HepG2 (cell line): ENCODE measurements at regions not wholly inside any gene's neighbourhood (a gene's known extent, or its start where the extent isn't known, plus 50 kb on each side); places are given as distances from the start of the nearest gene placed in this dataset.

Source experiments
- ATAC-seq: fragments of 200-7000 bp; cut with Tn5 transposase; 3 replicates; pipeline ENCODE4 v1.9.1; 2020; ENCODE audit warnings: mild to moderate bottlenecking, moderate library complexity
- BruUV-seq: library from RNA; stranded (reverse); fragments of 400-500 nt; replicated peaks from 2 replicates; lab custom pipeline; 2021; lab: Mats Ljungman, UMichigan
- CTCF ChIA-PET: fragments of 300-600 bp; formaldehyde crosslinking; extraction: SDS; loops from one replicate; lab custom pipeline; 2021; ENCODE audit warnings: low total read pairs, inconsistent platforms, low intra/inter-chr PET ratio; lab: Yijun Ruan, JAX
- POLR2A ChIA-PET: fragments of 350-600 bp; sonication (Branson Sonifier 250); formaldehyde crosslinking; loops from one replicate; lab custom pipeline; 2020; ENCODE audit warnings: antibody characterized with exemption, inconsistent platforms; lab: Yijun Ruan, JAX
- DNase-seq: peaks from one replicate; pipeline ENCODE4 v3.0.0-alpha.2; 2015; ENCODE audit warnings: low spot score
- FAIRE-seq: peaks from 3 replicates; lab custom pipeline; 2011; peaks lifted over from hg19 to GRCh38; lab: Jason Lieb, UNC
- H2AFZ ChIP-seq: one replicate; pipeline ENCODE4 v1.6.1; 2011; ENCODE audit warnings: low read length, inconsistent platforms
- H3K27ac ChIP-seq: fragments of 300-600 bp; 3 replicates; pipeline ENCODE4 v1.8.0; 2011; ENCODE audit warnings: mixed run types, mild to moderate bottlenecking, mixed read lengths, low read length, inconsistent platforms; ENCODE audit not compliant: insufficient read depth; ENCODE audit errors: extremely low read length
- H3K27me3 ChIP-seq, 2 experiments: fragments of 200-600 bp in 1 of 2; 2 replicates in 1 of 2; 3 replicates in 1 of 2; pipeline versions ENCODE4 v1.6.0 to v1.8.0; 2011; ENCODE audit warnings: low read length in 2 of 2, mild to moderate bottlenecking in 2 of 2, moderate library complexity in 2 of 2, inconsistent platforms in 1 of 2; ENCODE audit not compliant: insufficient read depth in 2 of 2, control insufficient read depth in 1 of 2
- H3K36me3 ChIP-seq, 2 experiments: fragments of 200-600 bp in 1 of 2; replicated peaks in 1 of 2; 2 replicates in 1 of 2; 3 replicates in 1 of 2; pipeline versions ENCODE4 v1.5.1 to v1.8.0; 2011; ENCODE audit warnings: low read length in 2 of 2, inconsistent platforms in 1 of 2; ENCODE audit not compliant: insufficient read depth in 2 of 2, control insufficient read depth in 1 of 2
- H3K4me1 ChIP-seq: 2 replicates; pipeline ENCODE4 v1.5.1; 2012; ENCODE audit warnings: low read length, inconsistent platforms; ENCODE audit not compliant: insufficient read depth
- H3K4me2 ChIP-seq: 2 replicates; pipeline ENCODE4 v1.6.0; 2011; ENCODE audit warnings: low read depth, low read length, inconsistent platforms
- H3K4me3 ChIP-seq, 3 experiments: fragments of 200-600 bp in 1 of 3; sonication (generic), shearing (Covaris generic) in 1 of 3; replicated peaks in 1 of 3; 2 replicates each; pipeline ENCODE4 v1.5.1; 2011 to 2016; ENCODE audit warnings: low read length in 3 of 3, inconsistent platforms in 2 of 3, low read depth in 2 of 3, mild to moderate bottlenecking in 2 of 3, control low read depth in 1 of 3, mixed read lengths in 1 of 3; ENCODE audit not compliant: insufficient read depth in 1 of 3
- H3K79me2 ChIP-seq: one replicate; pipeline ENCODE4 v1.6.1; 2011; ENCODE audit warnings: low read length, inconsistent platforms; ENCODE audit not compliant: insufficient read depth
- H3K9ac ChIP-seq: 2 replicates; pipeline ENCODE4 v1.6.0; 2011; ENCODE audit warnings: mild to moderate bottlenecking, low read depth, low read length, inconsistent platforms; ENCODE audit not compliant: insufficient read depth
- H3K9me3 ChIP-seq: 2 replicates; pipeline ENCODE4 v1.5.1; 2012; ENCODE audit warnings: mild to moderate bottlenecking, low read length
- H4K20me1 ChIP-seq: 2 replicates; pipeline ENCODE4 v1.6.0; 2011; ENCODE audit warnings: inconsistent platforms, mild to moderate bottlenecking, low read length, moderate library complexity; ENCODE audit not compliant: insufficient read depth
- ATF3 ChIP-seq: sonication (generic); formaldehyde crosslinking; IDR thresholded peaks from 2 replicates; pipeline ENCODE4 v1.4.0; 2020; ENCODE audit warnings: missing genetic modification reagents
- CEBPG ChIP-seq: IDR thresholded peaks from 2 replicates; pipeline ENCODE4 v1.6.1; 2016
- HDAC2 ChIP-seq: sonication (generic); formaldehyde crosslinking; IDR thresholded peaks from 2 replicates; pipeline ENCODE4 v1.4.0; 2020; ENCODE audit warnings: missing genetic modification reagents
- HIC2 ChIP-seq: sonication (generic); formaldehyde crosslinking; IDR thresholded peaks from 2 replicates; pipeline ENCODE4 v1.9.0; 2022; ENCODE audit warnings: low read depth, missing genetic modification reagents
- HNRNPL ChIP-seq: fragments of 200-400 bp; formaldehyde crosslinking; IDR thresholded peaks from 2 replicates; pipeline ENCODE4 v1.6.1; 2017; ENCODE audit warnings: mild to moderate bottlenecking, low read depth, low read length
- RBFOX2 ChIP-seq: fragments of 200-400 bp; formaldehyde crosslinking; IDR thresholded peaks from 2 replicates; pipeline ENCODE4 v1.6.1; 2017; ENCODE audit warnings: low read depth, mild to moderate bottlenecking, low read length
- RORA ChIP-seq: sonication (generic); formaldehyde crosslinking; IDR thresholded peaks from 2 replicates; pipeline ENCODE4 v1.5.0; 2020; ENCODE audit warnings: mild to moderate bottlenecking, missing genetic modification reagents, moderate library complexity
- TIGD3 ChIP-seq: sonication (generic); formaldehyde crosslinking; IDR thresholded peaks from 2 replicates; pipeline ENCODE4 v1.5.1; 2020; ENCODE audit warnings: mild to moderate bottlenecking, missing genetic modification reagents, borderline replicate concordance
- ZNF362 ChIP-seq: sonication (generic); formaldehyde crosslinking; IDR thresholded peaks from 2 replicates; pipeline ENCODE4 v1.4.0; 2020; ENCODE audit warnings: missing genetic modification reagents, mild to moderate bottlenecking, borderline replicate concordance
- ZNF530 ChIP-seq: sonication (generic); formaldehyde crosslinking; IDR thresholded peaks from 2 replicates; pipeline ENCODE4 v1.5.0; 2020; ENCODE audit warnings: low read depth, mild to moderate bottlenecking, missing genetic modification reagents
- ZNF687 ChIP-seq: sonication (generic); formaldehyde crosslinking; IDR thresholded peaks from 2 replicates; pipeline ENCODE4 v1.5.1; 2020; ENCODE audit warnings: mild to moderate bottlenecking, missing genetic modification reagents, moderate library complexity
- ZSCAN12 ChIP-seq: sonication (generic); formaldehyde crosslinking; IDR thresholded peaks from 2 replicates; pipeline ENCODE4 v1.9.0; 2021; ENCODE audit warnings: mild to moderate bottlenecking, missing genetic modification reagents
- WGBS: methylation state at CpG from one replicate; pipeline ENCODE4 v1.1.6; 2017; ENCODE audit warnings: low lambda C conversion rate; 5-methylcytosine and 5-hydroxymethylcytosine counted together
- in situ Hi-C: cut with HindIII; loops from 2 replicates; pipeline ENCODE4 v1.10.0; 2017; ENCODE audit warnings: low pct_unique_long_range_greater_than_20kb; ENCODE audit not compliant: extremely low pct_ligation_motif_present
- intact Hi-C: fragments of 100-400 bp; cut with micrococcal nuclease; formaldehyde crosslinking; loops from one replicate; pipeline ENCODE4 v1.10.0; 2022; ENCODE audit not compliant: unreplicated experiment

- H2AFZ ChIP-seq = no peak overlapping the region
- intact Hi-C loops (no loop called here), in situ Hi-C loops (no loop called here)
- ChIA-PET CTCF (no interaction called here), POLR2A (no interaction called here)
- no peaks in the 10 kb centered on the region for H3K9me3 ChIP-seq
- H4K20me1 ChIP-seq = no peaks in the 10 kb centered on the region
- no peak overlapping the region for H3K9ac ChIP-seq
- WGBS = 7% methylated on average over 19 of the region's 23 CpGs
- no peak for DNase-seq
- no TSS peak for BruUV-seq
- no peak overlapping the region for H3K4me3 ChIP-seq
- H3K4me1 ChIP-seq = peaks cover 76% of the 10 kb centered on the region
- FAIRE-seq = no peak
- no peaks in the 10 kb centered on the region for H3K79me2 ChIP-seq
- peaks cover 12 to 29% of the 10 kb centered on the region in 2 experiments; a peak in 3 of 5 replicates for H3K27me3 ChIP-seq
- H3K27ac ChIP-seq = no peak overlapping the region
- TF ChIP-seq HDAC2 (no peak), HNRNPL (0 out of 2 replicates have a peak, but pooled peaks have one; percentile 37), TIGD3 (CRISPR knock-in tag) (no peak), ZSCAN12 (CRISPR knock-in tag) (no peak), ZNF530 (CRISPR knock-in tag) (no peak), HIC2 (CRISPR knock-in tag) (peak; percentile 70; the same call in 1 of the 2 replicates), ZNF362 (CRISPR knock-in tag) (peak; percentile 75), CEBPG (peak; percentile 38), ZNF687 (CRISPR knock-in tag) (peak; percentile 24), ATF3 (CRISPR knock-in tag) (no peak), RORA (no peak), RBFOX2 (no peak)
- ATAC-seq = no peak
- no peak overlapping the region for H3K4me2 ChIP-seq
- H3K36me3 ChIP-seq = no peaks in the 10 kb centered on the region
Measured at GRCh38 chr9:134221273-134222017, 57.1 kb upstream of the RNU6ATAC start.
